AG04450 (cell line): ENCODE measurements at regions not wholly inside any gene's neighbourhood (a gene's known extent, or its start where the extent isn't known, plus 50 kb on each side); places are given as distances from the start of the nearest gene placed in this dataset.

ENCODE experiments used
- CTCF ChIA-PET: fragments of 300-600, 350-600 bp; formaldehyde crosslinking; extraction: SDS; loops from one replicate; lab custom pipeline; 2022; ENCODE audit warnings: antibody characterized with exemption, inconsistent platforms; lab: Charles Lee
- POLR2A ChIA-PET: fragments of 350-600 bp; formaldehyde crosslinking; extraction: SDS; loops from one replicate; lab custom pipeline; 2021; ENCODE audit warnings: antibody characterized with exemption, inconsistent platforms; lab: Yijun Ruan, JAX
- DNase-seq: peaks from one replicate; pipeline ENCODE4 v3.0.0-alpha.2; 2011; ENCODE audit warnings: low read depth, low spot score
- H3K27ac ChIP-seq: one replicate; pipeline ENCODE4 v1.5.1; 2012; ENCODE audit warnings: low read depth, low read length, control low read depth
- H3K27me3 ChIP-seq: one replicate; pipeline ENCODE4 v1.6.0; 2012; ENCODE audit warnings: low read length; ENCODE audit not compliant: control insufficient read depth, insufficient read depth
- H3K4me3 ChIP-seq: 2 replicates; pipeline ENCODE4 v1.5.1; 2011; ENCODE audit warnings: mild to moderate bottlenecking, low read depth, low read length, control low read depth
- H3K9me3 ChIP-seq: 2 replicates; pipeline ENCODE4 v1.5.1; 2012; ENCODE audit warnings: low read length; ENCODE audit not compliant: control insufficient read depth, insufficient read depth
- CTCF ChIP-seq: IDR thresholded peaks from 2 replicates; pipeline ENCODE4 v1.5.1; 2011; ENCODE audit warnings: low read depth, low read length, control low read depth, inconsistent platforms

- Histone ChIP-seq H3K27me3 (no peaks in the 10 kb centered on the region), H3K4me3 (no peak overlapping the region), H3K9me3 (no peaks in the 10 kb centered on the region), H3K27ac (no peak overlapping the region)
- POLR2A ChIA-PET: no interaction called here
- TF ChIP-seq CTCF: no peak
- CTCF ChIA-PET: no interaction called here
- no peak for DNase-seq
Measured at GRCh38 chr13:29648760-29649159, 53.3 kb upstream of the SLC7A1 start.
